ENCODE measurements at regions not wholly inside any gene's neighbourhood (a gene's known extent, or its start where the extent isn't known, plus 50 kb on each side); places are given as distances from the start of the nearest gene placed in this dataset.

GRCh38 chr12:131231032-131231980 is 277.6 kb downstream of the ADGRD1 start:
- TF ChIP-seq CTCF (conservative IDR thresholded peaks at IDR 0.05) (no peak), ZFX (IDR thresholded peaks at IDR 0.05) (no peak)
